Mucosa of rectum (tissue), 2 donors: ENCODE measurements at regions not wholly inside any gene's neighbourhood (a gene's known extent, or its start where the extent isn't known, plus 50 kb on each side); places are given as distances from the start of the nearest gene placed in this dataset.
"Not testable (repeated sequence)": the region's sequence is repeated elsewhere in the genome, so short reads cannot be mapped to it uniquely, and the experiment has no call there.

ENCODE experiments used
- H3K27ac ChIP-seq, 2 donors: one replicate each; pipeline ENCODE4 v1.7.0; 2013; ENCODE audit warnings: inconsistent platforms in 2 of 2, low read depth in 2 of 2, low read length in 2 of 2
- H3K27me3 ChIP-seq, 2 donors: one replicate each; pipeline ENCODE4 v1.7.0; 2013; ENCODE audit warnings: low read length in 2 of 2; ENCODE audit not compliant: control insufficient read depth in 2 of 2, insufficient read depth in 2 of 2
- H3K36me3 ChIP-seq, 2 donors: one replicate each; pipeline ENCODE4 v1.7.0; 2013; ENCODE audit warnings: low read length in 2 of 2; ENCODE audit not compliant: control insufficient read depth in 2 of 2, insufficient read depth in 2 of 2
- H3K4me1 ChIP-seq, 2 donors: one replicate each; pipeline ENCODE4 v1.7.0; 2013; ENCODE audit warnings: low read length in 2 of 2, mild to moderate bottlenecking in 1 of 2; ENCODE audit not compliant: control insufficient read depth in 2 of 2, insufficient read depth in 2 of 2
- H3K4me3 ChIP-seq, 2 donors: one replicate each; pipeline ENCODE4 v1.7.0; 2013; ENCODE audit warnings: low read length in 2 of 2
- H3K9ac ChIP-seq, 2 donors: one replicate each; pipeline ENCODE4 v1.7.0; 2013; ENCODE audit warnings: low read length in 2 of 2, low read depth in 1 of 2, mild to moderate bottlenecking in 1 of 2
- H3K9me3 ChIP-seq, 2 donors: one replicate each; pipeline ENCODE4 v1.7.0; 2013; ENCODE audit warnings: low read length in 2 of 2; ENCODE audit not compliant: control insufficient read depth in 2 of 2
- donor health status: healthy.
- donor health status: Normal muscosa, but diverticular disease.

DNA sequence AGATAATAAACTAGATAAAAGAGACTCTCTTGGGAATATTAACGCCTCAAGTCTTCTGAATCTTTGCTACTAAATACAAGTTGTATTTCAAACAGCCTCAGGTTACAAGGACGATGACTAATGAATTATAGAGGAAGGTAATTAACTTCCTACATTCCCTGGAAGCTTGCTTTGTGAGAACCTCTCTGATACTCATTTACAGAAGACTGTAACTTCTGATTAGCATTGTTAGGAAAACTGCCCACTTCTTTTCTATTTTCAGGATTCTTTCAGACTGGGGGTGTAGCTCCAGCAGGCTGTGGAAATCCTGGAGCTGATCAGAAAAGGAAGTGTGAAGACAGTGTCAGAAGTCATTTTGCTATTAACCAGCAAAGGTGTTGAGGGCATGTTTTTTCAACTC lies 316.7 kb upstream of the NPSR1 start:
- Histone ChIP-seq H3K27ac (no peak overlapping the region), H3K27me3 (no peaks in the 10 kb centered on the region), H3K4me1 (no peaks in the 10 kb centered on the region)

DNA sequence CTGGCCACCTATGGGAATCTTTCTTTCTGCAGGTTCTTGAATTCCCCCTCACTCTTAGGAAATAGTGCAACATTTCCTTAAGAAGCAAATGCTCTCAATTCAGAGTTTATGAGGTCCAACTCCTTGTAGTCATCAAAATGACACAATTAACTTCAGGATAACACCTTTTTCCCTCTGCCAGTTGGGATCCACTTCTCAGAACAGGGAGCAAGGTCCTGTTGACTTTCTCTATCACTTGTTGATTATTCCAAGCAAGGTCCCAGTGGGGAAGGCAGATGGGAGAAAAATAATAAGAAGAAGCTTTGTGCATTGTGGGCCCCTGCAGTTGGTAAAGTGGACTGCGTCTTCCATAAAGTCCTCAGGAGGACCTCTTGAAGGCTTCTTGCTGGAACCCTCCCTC lies 315.6 kb upstream of the NPSR1 start:
- Histone ChIP-seq H3K27ac (no peak overlapping the region), H3K27me3 (no peaks in the 10 kb centered on the region), H3K36me3 (no peaks in the 10 kb centered on the region), H3K4me1 (no peaks in the 10 kb centered on the region), H3K9me3 (no peaks in the 10 kb centered on the region), H3K9ac (no peak overlapping the region), H3K4me3 (no peak overlapping the region)

More for the DNA sequence above, 316.7 kb upstream of the NPSR1 start:
- H3K9me3 ChIP-seq: no peaks in the 10 kb centered on the region
- no peak overlapping the region for H3K9ac ChIP-seq
- H3K4me3 ChIP-seq: no peak overlapping the region
- no peaks in the 10 kb centered on the region for H3K36me3 ChIP-seq

DNA sequence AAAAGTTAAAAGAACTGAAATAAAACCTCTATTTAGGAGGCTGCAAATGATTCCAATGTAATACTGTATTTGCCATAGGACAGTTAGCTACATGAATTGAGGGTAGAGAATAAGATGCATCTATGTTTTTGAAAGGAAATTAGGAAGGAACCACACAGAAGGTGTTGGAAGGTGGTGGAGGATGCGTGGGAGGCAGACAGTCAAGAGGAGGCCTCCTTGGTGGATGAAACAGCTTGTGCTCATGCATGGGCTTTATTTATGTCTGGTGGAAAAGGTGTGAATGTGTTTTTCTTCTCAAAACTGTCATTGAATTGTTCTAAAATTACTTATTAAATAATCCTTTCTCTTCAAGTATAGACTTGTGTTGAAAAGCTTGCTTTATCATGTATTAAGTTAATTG lies 314.4 kb upstream of the NPSR1 start:
- Histone ChIP-seq H3K27ac (no peak overlapping the region), H3K4me1 (no peaks in the 10 kb centered on the region), H3K27me3 (no peaks in the 10 kb centered on the region), H3K36me3 (no peaks in the 10 kb centered on the region), H3K4me3 (no peak overlapping the region), H3K9ac (no peak overlapping the region), H3K9me3 (no peaks in the 10 kb centered on the region)

DNA sequence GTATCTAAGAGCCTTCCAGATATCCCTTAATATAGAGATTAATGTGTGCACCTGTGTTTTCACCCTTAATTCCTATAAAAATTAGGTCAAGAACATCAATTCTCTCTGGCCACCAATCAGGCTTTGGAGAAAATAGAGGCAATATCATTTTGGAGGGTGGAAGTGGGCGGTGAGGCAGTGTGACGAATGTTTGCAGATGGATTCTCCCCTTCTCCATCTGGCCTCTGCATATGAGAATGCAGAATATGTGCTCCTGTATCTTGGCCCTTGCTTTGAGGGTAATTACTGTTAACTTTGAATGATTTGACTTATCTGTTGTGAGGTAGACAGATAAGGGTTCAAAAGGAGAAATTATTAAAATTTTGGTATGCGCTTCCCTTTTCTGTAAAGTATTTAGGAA lies 304.0 kb upstream of the NPSR1 start:
- H3K27me3 ChIP-seq: no peaks in the 10 kb centered on the region
- no peak overlapping the region for H3K4me3 ChIP-seq
- H3K9me3 ChIP-seq: no peaks in the 10 kb centered on the region
- H3K4me1 ChIP-seq: no peaks in the 10 kb centered on the region
- no peak overlapping the region for H3K27ac ChIP-seq
- H3K36me3 ChIP-seq: no peaks in the 10 kb centered on the region
- no peak overlapping the region for H3K9ac ChIP-seq

DNA sequence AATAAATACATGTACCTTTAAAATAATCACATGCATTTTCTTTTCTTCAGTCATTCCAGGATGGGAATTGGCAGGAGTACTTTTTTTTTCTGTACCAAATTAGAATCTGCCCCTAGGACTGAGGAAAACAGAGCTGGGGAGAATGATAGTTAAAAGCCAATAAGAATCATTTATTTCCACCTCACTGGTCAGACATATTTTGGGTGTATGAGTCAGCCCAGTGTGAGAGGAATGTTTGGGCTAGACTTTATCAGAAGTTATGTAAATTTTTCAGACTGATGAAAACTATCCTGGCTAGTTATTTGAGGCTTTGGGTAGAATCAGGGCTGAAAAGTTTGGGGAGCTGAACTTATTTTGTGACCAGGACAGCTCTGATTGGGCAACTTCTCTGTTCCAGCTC lies 303.1 kb upstream of the NPSR1 start:
- Histone ChIP-seq H3K9ac (no peak overlapping the region), H3K36me3 (no peaks in the 10 kb centered on the region), H3K9me3 (no peaks in the 10 kb centered on the region), H3K27ac (no peak overlapping the region), H3K4me3 (no peak overlapping the region), H3K27me3 (no peaks in the 10 kb centered on the region), H3K4me1 (no peaks in the 10 kb centered on the region)

DNA sequence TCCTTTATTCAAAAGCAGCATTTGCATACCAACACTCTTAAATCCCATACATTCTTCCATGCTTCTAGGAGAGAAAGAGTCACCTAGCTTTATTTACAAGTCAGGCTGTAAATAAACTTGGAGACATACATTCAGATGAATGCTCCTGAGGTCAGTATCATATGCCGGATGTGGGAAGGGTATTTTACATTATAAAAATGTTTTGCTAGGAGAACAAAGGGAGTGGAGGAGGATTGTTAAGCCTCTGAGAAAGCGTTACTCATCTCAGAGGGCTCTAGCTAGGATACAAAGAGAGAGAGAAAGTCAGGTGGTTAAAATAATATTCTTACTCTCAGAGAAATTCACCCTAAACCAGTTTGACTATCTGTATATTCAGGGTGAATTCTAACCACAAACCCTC lies 300.9 kb upstream of the NPSR1 start:
- H3K4me1 ChIP-seq: no peaks in the 10 kb centered on the region
- H3K4me3 ChIP-seq: no peak overlapping the region
- H3K9me3 ChIP-seq: no peaks in the 10 kb centered on the region
- H3K9ac ChIP-seq: no peak overlapping the region
- no peaks in the 10 kb centered on the region for H3K27me3 ChIP-seq
- H3K27ac ChIP-seq: no peak overlapping the region
- no peaks in the 10 kb centered on the region for H3K36me3 ChIP-seq

DNA sequence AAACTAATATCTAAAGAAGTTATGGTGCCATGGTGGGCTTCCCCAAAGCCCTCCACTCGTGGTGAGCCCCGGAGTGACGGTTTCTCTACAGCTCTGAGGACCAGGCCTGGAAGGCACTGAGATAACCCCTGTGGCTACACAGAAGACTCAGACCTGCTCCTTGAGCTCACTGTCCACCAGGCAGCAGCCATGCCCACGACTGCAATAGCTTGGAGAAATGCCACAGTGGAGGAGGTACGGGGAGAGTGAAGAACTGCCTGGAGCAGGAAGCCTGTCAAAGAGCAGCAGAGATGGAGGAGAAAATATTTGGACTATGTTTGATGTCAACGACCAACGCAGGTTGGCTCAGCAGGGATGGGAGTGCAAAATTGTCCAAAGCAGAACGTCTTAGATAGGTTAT lies 300.1 kb upstream of the NPSR1 start:
- no peak overlapping the region for H3K27ac ChIP-seq
- no peak overlapping the region for H3K4me3 ChIP-seq
- no peaks in the 10 kb centered on the region for H3K27me3 ChIP-seq
- H3K9me3 ChIP-seq: no peaks in the 10 kb centered on the region
- H3K9ac ChIP-seq: no peak overlapping the region
- H3K4me1 ChIP-seq: no peaks in the 10 kb centered on the region
- H3K36me3 ChIP-seq: no peaks in the 10 kb centered on the region

DNA sequence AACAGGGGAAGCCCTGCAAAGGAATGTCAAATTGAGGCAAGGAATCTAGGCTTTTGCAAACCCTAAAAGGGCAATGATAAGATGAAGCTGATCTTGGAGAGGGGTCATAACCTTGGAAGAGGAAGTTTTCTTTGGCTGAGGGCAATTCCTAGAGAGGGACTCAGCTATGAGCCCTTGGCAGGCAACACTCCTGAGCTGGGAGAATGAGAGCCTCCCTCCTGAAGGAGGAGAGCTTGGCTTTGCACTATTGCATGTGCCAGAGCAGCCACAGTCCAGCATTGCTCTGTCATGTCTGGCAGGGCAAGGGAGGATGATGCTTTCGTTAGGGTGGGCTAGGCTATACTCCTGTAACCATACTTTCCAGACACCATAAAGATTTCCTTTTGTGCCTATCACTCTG lies 299.4 kb upstream of the NPSR1 start:
- H3K36me3 ChIP-seq, H3K27me3 ChIP-seq, H3K9me3 ChIP-seq, H3K4me1 ChIP-seq, H3K4me3 ChIP-seq, H3K27ac ChIP-seq, H3K9ac ChIP-seq: not testable (repeated sequence)

DNA sequence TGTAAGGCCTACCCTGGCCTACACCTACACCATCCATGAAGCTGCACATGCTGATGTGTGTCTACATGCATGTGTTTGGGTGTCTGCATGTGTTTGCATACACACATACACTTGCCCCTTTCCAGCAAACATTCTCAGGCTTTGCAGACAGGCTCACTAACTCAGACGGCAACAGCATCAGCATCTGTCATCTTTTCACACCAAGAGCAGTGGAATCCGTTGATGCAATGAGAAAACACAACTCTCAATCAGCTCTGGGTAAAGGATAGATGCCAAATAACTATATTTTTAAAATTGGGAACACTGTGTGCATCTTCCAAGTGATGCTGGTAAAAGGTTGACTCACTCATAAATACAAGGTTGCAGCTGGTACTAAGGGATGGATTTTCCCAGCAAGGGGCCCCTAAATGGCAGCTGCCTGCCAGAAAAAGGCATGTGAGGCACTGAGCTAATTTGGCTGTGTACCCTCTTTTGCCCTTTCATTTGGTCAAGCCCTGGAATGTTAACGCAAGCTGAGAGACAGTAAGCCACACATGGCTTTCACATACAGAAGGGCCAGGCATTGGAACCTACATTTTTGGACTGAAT lies 296.3 kb upstream of the NPSR1 start:
- Histone ChIP-seq H3K4me3 (no peak overlapping the region), H3K36me3 (no peaks in the 10 kb centered on the region), H3K27ac (no peak overlapping the region), H3K9me3 (no peaks in the 10 kb centered on the region), H3K27me3 (no peaks in the 10 kb centered on the region), H3K4me1 (no peaks in the 10 kb centered on the region), H3K9ac (no peak overlapping the region)

DNA sequence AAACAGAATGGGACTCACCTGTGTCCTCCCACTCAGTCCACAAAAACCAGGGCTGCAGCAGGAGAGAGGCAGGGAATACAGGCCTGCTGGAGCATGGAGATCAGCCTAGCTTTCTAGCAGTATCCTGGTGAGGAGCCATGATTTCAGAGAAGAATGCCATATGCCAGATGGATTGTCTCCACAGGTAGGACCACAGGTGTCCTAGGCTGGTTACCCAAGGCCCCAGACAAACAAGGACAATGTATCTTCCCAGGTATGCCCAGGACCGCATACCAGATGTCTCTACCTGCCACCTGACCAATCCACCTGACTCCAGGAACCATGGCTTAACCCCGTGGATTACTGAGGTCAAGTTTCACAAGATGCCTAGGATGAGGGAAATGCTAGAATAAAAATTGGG lies 295.4 kb upstream of the NPSR1 start:
- Histone ChIP-seq H3K9ac (no peak overlapping the region), H3K36me3 (no peaks in the 10 kb centered on the region), H3K27ac (no peak overlapping the region), H3K27me3 (no peaks in the 10 kb centered on the region), H3K4me1 (no peaks in the 10 kb centered on the region), H3K4me3 (no peak overlapping the region), H3K9me3 (no peaks in the 10 kb centered on the region)

DNA sequence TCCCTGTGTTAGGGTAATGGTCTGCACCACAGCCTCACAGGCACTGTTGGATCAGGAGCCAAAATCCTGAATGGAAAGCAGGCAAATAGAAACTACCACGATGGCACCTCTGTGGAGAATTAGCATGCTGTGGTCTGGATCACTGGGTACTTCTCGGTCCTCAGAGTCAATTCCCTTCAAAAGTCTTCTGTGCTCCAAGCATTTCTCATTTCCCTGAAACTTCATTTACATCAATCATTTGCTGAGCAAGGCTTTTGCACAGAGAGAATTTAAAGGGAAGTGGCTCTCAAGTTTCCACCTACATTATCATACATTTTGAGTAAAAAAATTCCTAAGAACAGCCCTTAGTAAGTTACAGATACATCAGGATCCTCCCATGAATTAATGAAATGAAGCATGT lies 293.9 kb upstream of the NPSR1 start:
- Histone ChIP-seq H3K9ac (no peak overlapping the region), H3K27ac (no peak overlapping the region), H3K9me3 (peaks cover 0 to 2% of the 10 kb centered on the region in 2 donors), H3K4me3 (no peak overlapping the region), H3K4me1 (no peaks in the 10 kb centered on the region), H3K27me3 (no peaks in the 10 kb centered on the region), H3K36me3 (no peaks in the 10 kb centered on the region)
